HG03108 (cell line): ENCODE measurements at regions not wholly inside any gene's neighbourhood (a gene's known extent, or its start where the extent isn't known, plus 50 kb on each side); places are given as distances from the start of the nearest gene placed in this dataset.
"Not testable (repeated sequence)": the region's sequence is repeated elsewhere in the genome, so short reads cannot be mapped to it uniquely, and the experiment has no call there.

Experiments
- ATAC-seq: cut with Tn5 transposase; IDR thresholded peaks from one replicate; pipeline ENCODE4 v1.9.1; 2021; ENCODE audit warnings: moderate library complexity; ENCODE audit not compliant: unreplicated experiment

DNA sequence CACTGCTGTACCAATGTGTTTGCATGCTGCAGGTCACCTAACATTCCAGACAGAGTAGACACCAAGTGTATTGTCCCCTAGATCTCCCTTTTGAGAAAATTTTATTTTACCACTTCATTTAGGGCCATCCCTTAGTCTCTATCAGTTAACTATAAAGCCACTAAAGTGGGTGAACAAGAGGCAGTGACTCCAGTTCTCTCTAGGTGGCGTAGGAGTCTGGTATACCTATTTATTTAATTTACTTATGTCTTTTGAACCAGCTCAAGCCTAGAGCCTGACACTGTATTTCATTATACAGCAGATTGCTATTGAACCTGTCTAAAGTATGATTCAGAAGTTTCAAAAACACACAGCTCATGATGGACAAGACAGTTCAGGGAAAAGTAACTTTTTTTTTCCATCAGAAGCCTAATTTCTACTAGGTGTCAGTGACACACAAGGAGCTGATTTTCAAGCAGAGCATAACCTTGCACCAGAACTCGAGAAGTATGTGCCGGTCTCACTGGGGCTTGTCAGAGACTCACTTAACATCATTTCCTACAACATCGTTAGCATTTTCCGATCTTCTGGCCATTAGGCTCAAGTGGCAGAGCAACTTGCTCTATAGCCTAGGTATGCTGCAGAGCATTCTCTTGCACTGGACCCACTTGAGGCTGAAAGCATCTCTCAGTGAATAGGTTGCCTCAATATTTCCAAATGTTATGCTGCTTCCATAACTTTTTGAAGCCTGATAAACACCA, 175.4 kb downstream of the CDC14C start:
- ATAC-seq = no peak

GRCh38 chr7:49100908-49101740, 176.8 kb downstream of the CDC14C start:
- not testable (repeated sequence) for ATAC-seq

- no peak for ATAC-seq
These were observed 178.1 kb downstream of the CDC14C start for GRCh38 chr7:49102411-49102810.

GRCh38 chr7:49111706-49112105, 187.4 kb downstream of the CDC14C start:
- ATAC-seq = no peak

DNA sequence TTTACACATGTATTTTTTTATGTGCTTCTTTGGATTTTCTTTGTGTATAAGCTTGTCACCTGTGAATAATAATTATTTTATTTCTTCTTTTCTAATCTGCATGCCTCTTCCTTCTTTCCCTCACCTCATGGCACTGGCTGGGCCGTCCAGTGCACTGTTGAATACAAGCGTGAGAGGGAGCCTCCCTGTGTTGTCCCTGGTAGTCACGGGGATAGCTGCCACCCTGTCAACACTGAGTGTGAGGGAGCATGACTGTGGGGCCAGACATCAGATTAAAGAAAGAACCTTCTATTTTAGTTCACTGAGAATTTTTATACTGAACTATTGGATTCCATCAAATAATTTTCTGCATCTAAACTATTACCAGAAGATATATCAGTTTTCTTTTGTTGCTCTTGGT, 187.9 kb downstream of the CDC14C start:
- no peak for ATAC-seq

GRCh38 chr7:49112647-49113046, 188.3 kb downstream of the CDC14C start:
- no peak for ATAC-seq

DNA sequence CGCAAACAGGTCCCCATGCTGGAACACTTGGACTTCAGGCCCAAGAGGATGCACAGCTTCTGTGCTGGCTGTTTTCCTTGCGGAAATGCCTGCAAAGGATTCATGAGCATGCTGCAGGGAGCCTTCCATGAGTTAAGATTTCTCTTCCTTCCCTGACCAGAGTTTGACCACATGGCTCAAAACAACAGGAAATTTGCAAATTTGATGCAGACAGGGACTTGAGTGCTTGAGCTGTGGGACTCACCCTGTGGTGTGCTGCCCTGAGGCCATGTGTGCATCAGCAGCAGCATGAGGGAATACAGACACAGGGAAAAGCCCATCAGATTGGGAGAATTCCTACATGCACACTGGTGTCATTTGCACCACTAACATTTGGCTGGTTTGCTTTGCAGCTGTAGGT, 195.4 kb downstream of the CDC14C start:
- ATAC-seq = no peak

GRCh38 chr7:49125246-49125645, 200.9 kb downstream of the CDC14C start:
- no peak for ATAC-seq

GRCh38 chr7:49127359-49127913, 203.1 kb downstream of the CDC14C start:
- no peak for ATAC-seq

GRCh38 chr7:49137978-49138377, 213.6 kb downstream of the CDC14C start:
- ATAC-seq = no peak

DNA sequence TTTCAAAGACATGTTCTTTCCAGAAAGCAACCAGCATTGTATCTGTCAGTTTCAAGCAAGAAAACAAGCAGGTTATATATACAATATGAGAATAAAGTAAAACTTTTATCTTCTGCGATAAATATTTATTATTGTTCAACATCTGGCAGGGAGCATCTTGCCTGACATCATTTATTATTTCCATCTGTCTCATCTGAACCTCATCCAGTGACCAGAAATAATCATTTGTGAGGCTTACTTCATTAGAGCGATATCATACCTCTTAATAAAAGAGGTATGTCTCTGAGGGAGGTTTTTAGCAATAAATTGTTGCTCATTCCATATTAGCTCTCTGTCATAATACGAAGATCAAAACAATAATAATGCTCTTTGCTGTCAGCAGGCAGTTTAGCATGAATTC, 226.1 kb downstream of the CDC14C start:
- no peak for ATAC-seq

GRCh38 chr7:49151146-49151545, 226.8 kb downstream of the CDC14C start:
- no peak for ATAC-seq

- no peak for ATAC-seq
These were observed 234.0 kb downstream of the CDC14C start for GRCh38 chr7:49158321-49158720.

DNA sequence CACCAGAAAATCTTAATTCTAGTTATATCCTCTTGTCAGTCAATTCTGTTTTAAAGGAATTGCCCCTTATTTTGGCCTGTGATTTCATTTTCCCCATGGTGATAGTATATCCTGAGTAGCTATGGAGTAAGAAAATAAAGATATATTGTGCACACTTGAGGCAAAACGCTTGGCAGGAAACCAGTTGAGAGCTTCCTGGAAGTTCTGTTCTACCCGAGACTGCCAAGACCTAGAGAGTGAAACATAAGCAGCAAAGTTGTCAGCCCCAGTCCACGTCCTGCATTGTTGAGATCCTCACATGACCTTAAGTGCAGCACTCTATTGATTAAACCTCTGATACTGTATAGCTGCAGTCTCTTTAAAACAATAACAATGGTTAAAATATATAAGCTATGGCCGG, 235.2 kb downstream of the CDC14C start:
- no peak for ATAC-seq

GRCh38 chr7:49166441-49166840, 242.1 kb downstream of the CDC14C start:
- no peak for ATAC-seq

- ATAC-seq = no peak
These were observed 248.3 kb downstream of the CDC14C start for GRCh38 chr7:49172639-49173038.

- ATAC-seq = no peak
These were observed 250.0 kb downstream of the CDC14C start for GRCh38 chr7:49174396-49174795.

DNA sequence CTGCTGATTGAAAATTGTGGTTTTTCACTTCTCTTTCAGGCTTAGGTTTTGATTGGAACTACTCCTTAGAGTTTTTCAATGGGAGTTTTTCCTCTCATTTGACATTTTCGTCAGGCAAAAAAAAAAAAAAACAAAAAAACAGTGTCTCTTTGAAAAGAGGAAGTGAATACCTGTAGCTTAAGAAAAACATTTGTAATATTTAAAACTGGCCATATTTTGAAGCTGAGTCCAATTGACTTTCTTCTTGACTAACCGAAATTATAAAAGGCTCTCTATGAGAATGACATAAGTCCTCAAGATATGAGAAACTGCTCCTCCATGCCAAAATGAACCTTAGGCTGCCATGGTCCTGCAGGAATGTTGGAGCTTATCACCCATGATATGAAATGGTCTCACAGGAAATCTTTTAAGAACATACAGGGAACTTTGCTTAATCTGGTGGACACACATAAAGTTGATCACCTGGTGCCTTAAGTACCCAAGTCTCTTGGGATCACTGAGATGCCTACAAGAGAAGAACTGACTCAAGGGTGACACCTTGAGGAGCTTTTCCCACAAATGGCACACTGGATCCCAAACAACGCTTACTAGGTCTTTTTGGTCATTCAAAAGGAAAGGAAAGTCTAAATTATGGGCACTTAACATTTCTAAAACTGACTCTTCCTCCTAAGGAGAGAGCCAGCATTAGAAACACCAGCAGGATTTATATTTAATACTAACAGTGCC, 263.4 kb downstream of the CDC14C start:
- ATAC-seq = no peak

- ATAC-seq = no peak
These were observed 304.2 kb downstream of the CDC14C start for GRCh38 chr7:49228426-49229098.

GRCh38 chr7:49229246-49229645, 304.9 kb downstream of the CDC14C start:
- no peak for ATAC-seq

DNA sequence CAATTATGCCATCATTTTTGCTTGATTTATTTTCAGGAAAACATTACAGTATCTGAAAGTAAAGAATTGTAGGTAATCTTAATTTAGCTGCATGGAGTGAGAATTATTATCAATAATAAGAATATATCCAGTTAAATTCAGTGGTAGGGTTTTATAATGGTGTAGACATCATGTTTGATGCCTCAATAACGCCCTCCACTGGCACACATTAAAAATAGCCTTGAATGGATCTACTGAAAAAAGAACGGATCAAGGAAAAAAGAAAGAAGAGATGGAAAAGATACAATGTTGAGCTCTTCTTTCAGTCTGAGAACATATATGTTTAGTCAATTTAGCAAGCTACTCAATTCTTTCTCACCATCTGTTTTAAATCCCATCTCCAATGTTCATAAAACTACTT, 319.2 kb downstream of the CDC14C start:
- ATAC-seq = no peak
